Cardiac fibroblast (primary cell): ENCODE measurements at regions not wholly inside any gene's neighbourhood (a gene's known extent, or its start where the extent isn't known, plus 50 kb on each side); places are given as distances from the start of the nearest gene placed in this dataset.

ENCODE experiments used
- DNase-seq, 2 donors: peaks; one replicate each; pipeline versions ENCODE4 v3.0.0 to v3.0.0-alpha.2; 2010; ENCODE audit warnings: low read depth in 2 of 2
- H3K4me3 ChIP-seq, 2 donors: replicated peaks in 1 of 2; 1 replicate in 1 of 2; 2 replicates in 1 of 2; pipeline ENCODE4 v1.5.1; 2011; ENCODE audit warnings: low read depth in 2 of 2, low read length in 2 of 2, mild to moderate bottlenecking in 2 of 2, moderate library complexity in 1 of 2
- TF ChIP-seq, protein P1 (sequence below): IDR thresholded peaks from one replicate; pipeline ENCODE4 v1.5.1; 2011; ENCODE audit warnings: low read depth, mild to moderate bottlenecking, low read length, inconsistent platforms

DNA sequence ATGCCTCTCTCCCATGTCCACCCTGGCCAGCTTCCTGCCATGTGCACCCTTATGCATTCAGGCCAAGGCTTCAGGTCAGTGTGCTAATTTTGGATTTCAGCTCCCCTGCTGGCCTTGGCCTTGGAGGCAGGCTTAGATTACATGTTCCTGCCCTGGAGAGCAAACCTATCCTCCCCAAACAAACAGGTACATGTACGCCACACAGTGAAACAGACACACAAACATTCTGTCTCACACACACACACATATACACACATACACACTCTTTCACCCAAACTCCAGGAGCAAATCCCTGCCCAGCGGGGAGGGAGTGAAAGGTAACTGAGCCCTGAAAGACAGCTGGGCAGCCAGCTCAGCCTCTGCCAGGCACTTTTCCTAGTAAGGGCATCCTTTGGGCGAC lies 62.7 kb upstream of the ARHGAP36 start:
- H3K4me3 ChIP-seq = no peak overlapping the region
- TF ChIP-seq, protein P1, sequence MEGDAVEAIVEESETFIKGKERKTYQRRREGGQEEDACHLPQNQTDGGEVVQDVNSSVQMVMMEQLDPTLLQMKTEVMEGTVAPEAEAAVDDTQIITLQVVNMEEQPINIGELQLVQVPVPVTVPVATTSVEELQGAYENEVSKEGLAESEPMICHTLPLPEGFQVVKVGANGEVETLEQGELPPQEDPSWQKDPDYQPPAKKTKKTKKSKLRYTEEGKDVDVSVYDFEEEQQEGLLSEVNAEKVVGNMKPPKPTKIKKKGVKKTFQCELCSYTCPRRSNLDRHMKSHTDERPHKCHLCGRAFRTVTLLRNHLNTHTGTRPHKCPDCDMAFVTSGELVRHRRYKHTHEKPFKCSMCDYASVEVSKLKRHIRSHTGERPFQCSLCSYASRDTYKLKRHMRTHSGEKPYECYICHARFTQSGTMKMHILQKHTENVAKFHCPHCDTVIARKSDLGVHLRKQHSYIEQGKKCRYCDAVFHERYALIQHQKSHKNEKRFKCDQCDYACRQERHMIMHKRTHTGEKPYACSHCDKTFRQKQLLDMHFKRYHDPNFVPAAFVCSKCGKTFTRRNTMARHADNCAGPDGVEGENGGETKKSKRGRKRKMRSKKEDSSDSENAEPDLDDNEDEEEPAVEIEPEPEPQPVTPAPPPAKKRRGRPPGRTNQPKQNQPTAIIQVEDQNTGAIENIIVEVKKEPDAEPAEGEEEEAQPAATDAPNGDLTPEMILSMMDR = no peak
- no peak for DNase-seq

DNA sequence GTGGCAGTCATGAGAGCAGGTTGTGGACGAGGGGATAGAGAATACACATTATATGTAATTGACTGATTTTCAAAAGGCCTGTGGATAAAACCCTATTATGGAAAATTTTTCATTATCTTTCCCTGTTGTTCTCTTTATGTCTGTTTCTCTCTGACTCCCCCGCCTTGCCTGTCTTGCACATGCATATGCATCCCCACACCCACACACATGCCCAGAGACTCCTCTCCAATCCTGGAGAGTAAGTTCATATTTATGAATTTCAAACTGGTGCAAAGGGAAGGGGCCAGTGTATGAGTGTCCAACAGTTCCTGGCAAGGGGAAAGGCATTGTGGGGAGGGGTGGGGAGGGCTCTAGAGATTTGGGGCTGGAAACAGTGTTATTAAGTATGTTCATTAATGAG lies 60.8 kb upstream of the ARHGAP36 start:
- TF ChIP-seq, protein P1 = no peak
- H3K4me3 ChIP-seq = no peak overlapping the region
- DNase-seq = no peak

DNA sequence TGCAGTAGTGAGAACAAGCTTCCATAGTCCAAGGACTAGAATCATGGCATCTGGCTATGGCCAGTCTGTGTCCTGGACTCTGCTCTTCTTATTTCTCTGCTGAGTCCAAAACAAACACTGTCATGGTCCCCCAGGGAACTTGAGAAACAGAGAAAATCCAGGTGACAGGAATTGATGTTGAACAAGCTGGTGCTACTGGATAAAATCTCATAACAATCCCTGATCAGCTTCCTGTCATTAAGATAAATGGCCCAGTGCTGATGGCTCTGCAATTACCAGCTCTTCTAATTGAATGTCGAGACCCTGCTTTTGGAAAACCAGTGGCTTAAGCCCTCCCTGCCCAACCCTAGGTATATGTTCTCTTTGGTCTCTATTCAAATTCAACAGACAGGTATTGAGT lies 58.8 kb upstream of the ARHGAP36 start:
- no peak overlapping the region for H3K4me3 ChIP-seq
- DNase-seq = no peak
- TF ChIP-seq, protein P1 = no peak
